Pancreas (tissue), 10 donors: ENCODE measurements at regions not wholly inside any gene's neighbourhood (a gene's known extent, or its start where the extent isn't known, plus 50 kb on each side); places are given as distances from the start of the nearest gene placed in this dataset.

ENCODE experiments used
- ATAC-seq, 4 donors: fragments of 200-7000 bp; cut with Tn5 transposase; one replicate each; pipeline versions ENCODE4 v1.8.0 to v1.9.1; 2020; ENCODE audit warnings: mild to moderate bottlenecking in 4 of 4, moderate library complexity in 4 of 4
- DNase-seq, 6 donors: peaks; one replicate each; pipeline ENCODE4 v3.0.0-alpha.2; 2020
- FAIRE-seq: peaks from 2 replicates; lab custom pipeline; 2012; peaks lifted over from hg19 to GRCh38; lab: Jason Lieb, UNC
- H3K27ac ChIP-seq, 4 donors: fragments of 200-600 bp; sonication (generic); 1 replicate in 3 of 4; 2 replicates in 1 of 4; pipeline versions ENCODE4 v1.5.0 to v1.8.0; 2020
- H3K27me3 ChIP-seq, 4 donors: fragments of 200-600 bp; one replicate each; pipeline ENCODE4 v1.8.0; 2021
- H3K36me3 ChIP-seq, 3 donors: fragments of 200-600 bp; sonication (generic) in 1 of 3; one replicate each; pipeline versions ENCODE4 v1.5.0 to v1.8.0; 2020 to 2021
- H3K4me1 ChIP-seq, 3 donors: fragments of 200-600 bp; one replicate each; pipeline ENCODE4 v1.8.0; 2021
- H3K4me3 ChIP-seq, 4 donors: fragments of 200-600 bp; sonication (generic) in 2 of 4; one replicate each; pipeline versions ENCODE4 v1.5.0 to v1.8.0; 2020 to 2021
- H3K9me3 ChIP-seq, 4 donors: fragments of 200-600 bp; one replicate each; pipeline ENCODE4 v1.8.0; 2021
- WGBS, 2 donors: extraction: QIAGEN DNeasy Blood & Tissue Kit; methylation state at CpG; one replicate each; pipeline ENCODE4 v1.1.7; 2013; 5-methylcytosine and 5-hydroxymethylcytosine counted together
- intact Hi-C, 3 donors: fragments of 100-400 bp; cut with DNase I; formaldehyde crosslinking; loops; one replicate each; pipeline versions ENCODE4 v1.11.1 to v1.14.2; 2022
- TF ChIP-seq, protein P1 (sequence below), 4 donors: fragments of 200-600 bp; sonication (generic) in 3 of 4; IDR thresholded peaks; one replicate each; pipeline versions ENCODE4 v1.5.0 to v1.8.0; 2021; ENCODE audit warnings: antibody characterized with exemption in 4 of 4
- donor health status: healthy with polysubstance abuse.
- donor health status: DM: no; HTN: no; CAD: no; lungs with moderate emphysema.
- donor health status: DM: no; HTN: no; CAD: no.
- donor health status: control.
- donor health status: control.
- donor health status: Bipolar disorder and iron deficiency.
- donor health status: DM: yes; HTN: yes; CAD: no.
- donor health status: DM: no; HTN: no; CAD: no.
- donor health status: DM: no; HTN: no; CAD: no.
- donor health status: DM: yes; HTN: yes; CAD: no.

DNA sequence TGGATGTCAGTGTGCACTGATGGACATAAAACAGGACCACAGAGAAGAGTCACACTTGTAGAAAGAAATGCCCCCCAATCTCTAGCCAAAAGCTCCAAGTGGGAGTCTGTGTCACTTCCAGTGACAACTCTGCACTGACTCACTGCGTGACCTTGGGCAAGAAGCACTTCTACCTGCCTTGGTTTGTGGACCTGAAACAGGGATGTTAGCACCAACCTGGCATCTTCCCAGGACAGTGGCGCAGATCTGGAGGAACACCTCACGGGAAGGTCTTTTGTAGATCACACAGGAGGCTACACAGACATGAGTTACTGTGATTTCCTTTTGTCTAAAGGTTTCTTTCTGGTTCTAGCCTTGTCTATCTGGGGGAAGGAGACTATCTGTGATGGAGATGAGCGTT, 80.5 kb upstream of the DHRSX start:
- Histone ChIP-seq H3K36me3 (no peaks in the 10 kb centered on the region), H3K9me3 (no peaks in the 10 kb centered on the region), H3K4me3 (no peak overlapping the region), H3K4me1 (peaks cover 0 to 3% (median 0%) of the 10 kb centered on the region in 3 donors), H3K27me3 (peaks cover 0 to 10% (median 1%) of the 10 kb centered on the region in 4 donors), H3K27ac (no peak overlapping the region)
- 89 to 90% methylated on average over 4 of the region's 4 CpGs for WGBS, 2 donors
- intact Hi-C loops = no loop called here
- TF ChIP-seq, protein P1, sequence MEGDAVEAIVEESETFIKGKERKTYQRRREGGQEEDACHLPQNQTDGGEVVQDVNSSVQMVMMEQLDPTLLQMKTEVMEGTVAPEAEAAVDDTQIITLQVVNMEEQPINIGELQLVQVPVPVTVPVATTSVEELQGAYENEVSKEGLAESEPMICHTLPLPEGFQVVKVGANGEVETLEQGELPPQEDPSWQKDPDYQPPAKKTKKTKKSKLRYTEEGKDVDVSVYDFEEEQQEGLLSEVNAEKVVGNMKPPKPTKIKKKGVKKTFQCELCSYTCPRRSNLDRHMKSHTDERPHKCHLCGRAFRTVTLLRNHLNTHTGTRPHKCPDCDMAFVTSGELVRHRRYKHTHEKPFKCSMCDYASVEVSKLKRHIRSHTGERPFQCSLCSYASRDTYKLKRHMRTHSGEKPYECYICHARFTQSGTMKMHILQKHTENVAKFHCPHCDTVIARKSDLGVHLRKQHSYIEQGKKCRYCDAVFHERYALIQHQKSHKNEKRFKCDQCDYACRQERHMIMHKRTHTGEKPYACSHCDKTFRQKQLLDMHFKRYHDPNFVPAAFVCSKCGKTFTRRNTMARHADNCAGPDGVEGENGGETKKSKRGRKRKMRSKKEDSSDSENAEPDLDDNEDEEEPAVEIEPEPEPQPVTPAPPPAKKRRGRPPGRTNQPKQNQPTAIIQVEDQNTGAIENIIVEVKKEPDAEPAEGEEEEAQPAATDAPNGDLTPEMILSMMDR (IDR thresholded peaks at IDR 0.05) = no peak
- DNase-seq = no peak
- ATAC-seq = no peak
- no peak for FAIRE-seq

DNA sequence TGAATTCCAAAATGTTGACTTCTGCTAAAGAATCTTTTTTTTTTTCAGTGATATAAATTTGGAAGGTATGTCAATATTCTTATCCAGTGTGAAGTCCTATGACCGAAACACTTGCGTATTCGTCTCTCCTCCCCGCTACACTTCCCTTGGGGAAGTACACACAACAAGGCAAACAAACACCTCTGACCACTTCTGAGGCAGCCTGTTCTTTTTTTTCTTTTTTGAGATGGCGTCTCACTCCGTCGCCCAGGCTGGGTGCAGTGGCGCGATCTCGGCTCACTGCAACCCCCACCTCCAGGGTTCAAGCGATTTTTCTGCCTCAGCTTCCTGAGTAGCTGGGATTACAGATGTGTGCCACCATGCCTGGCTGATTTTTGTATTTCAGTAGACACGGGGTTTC, 78.1 kb upstream of the DHRSX start:
- Histone ChIP-seq H3K4me1 (peaks cover 0 to 3% (median 0%) of the 10 kb centered on the region in 3 donors), H3K36me3 (no peaks in the 10 kb centered on the region), H3K9me3 (no peaks in the 10 kb centered on the region), H3K27me3 (peaks cover 0 to 10% (median 1%) of the 10 kb centered on the region in 4 donors), H3K27ac (no peak overlapping the region), H3K4me3 (no peak overlapping the region)
- intact Hi-C loops = no loop called here
- ATAC-seq = no peak
- DNase-seq = no peak
- TF ChIP-seq, protein P1 (IDR thresholded peaks at IDR 0.05) = no peak
- WGBS, 2 donors = 57 to 61% methylated on average over 12 of the region's 12 CpGs
- no peak for FAIRE-seq

DNA sequence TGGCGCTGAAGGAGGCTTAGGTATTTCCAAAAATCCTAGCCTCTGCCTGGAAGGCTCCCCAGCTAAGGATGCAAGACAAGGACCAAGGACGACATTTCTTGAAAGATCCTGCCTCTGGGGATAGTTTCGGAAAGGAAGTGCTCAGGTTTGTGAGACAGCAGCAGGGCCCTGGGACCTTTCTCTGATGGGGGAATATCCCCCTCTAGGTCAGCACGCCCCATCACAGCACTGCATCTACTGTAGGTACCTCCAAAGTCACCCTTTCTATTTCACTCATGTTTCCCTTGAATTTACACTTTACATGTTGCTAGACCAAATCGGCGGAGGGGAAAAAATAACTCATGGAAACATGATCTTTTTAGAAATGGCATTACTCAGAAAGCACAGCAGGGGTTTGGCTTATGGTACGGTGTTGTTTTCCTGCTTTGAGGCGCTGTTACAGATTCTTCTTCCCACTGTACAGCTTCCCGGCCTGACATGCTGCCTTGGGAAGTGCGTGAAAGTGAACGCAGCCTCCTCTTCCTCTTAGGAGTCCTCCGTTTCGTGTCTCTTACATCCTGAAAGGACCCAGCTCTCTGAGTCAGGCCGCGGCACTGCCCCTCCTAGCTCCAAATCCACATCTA, 77.2 kb upstream of the DHRSX start:
- 87 to 88% methylated on average over 15 of the region's 15 CpGs for WGBS, 2 donors
- Histone ChIP-seq H3K36me3 (no peaks in the 10 kb centered on the region), H3K4me3 (no peak overlapping the region), H3K27ac (no peak overlapping the region), H3K27me3 (peaks cover 0 to 5% (median 1%) of the 10 kb centered on the region in 4 donors), H3K9me3 (no peaks in the 10 kb centered on the region), H3K4me1 (no peaks in the 10 kb centered on the region)
- ATAC-seq = no peak
- TF ChIP-seq, protein P1 (IDR thresholded peaks at IDR 0.05) = no peak
- intact Hi-C loops = no loop called here
- FAIRE-seq = no peak
- no peak for DNase-seq

DNA sequence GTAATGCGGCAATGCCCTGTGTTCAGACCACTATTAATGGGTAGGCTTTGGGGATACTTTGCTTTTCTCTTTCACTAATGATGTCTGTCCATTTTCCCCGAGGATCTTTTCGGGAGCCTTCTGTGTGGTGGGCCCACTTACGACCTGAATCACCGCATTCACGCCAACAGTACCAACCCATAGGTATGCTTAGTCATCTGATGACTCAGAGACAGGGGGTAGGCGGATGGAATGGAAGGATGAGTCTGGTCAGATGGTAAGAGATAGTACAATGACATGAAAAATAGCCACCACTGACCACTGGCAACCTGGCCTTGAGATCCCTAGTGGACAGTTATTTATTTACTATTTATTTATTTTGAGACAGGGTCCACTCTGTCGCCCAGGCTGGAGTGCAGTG, 76.0 kb upstream of the DHRSX start:
- H3K36me3 ChIP-seq = no peaks in the 10 kb centered on the region
- H3K4me3 ChIP-seq = no peak overlapping the region
- TF ChIP-seq, protein P1 (IDR thresholded peaks at IDR 0.05) = no peak
- FAIRE-seq (no peak), DNase-seq (no peak), ATAC-seq (no peak)
- H3K4me1 ChIP-seq = no peaks in the 10 kb centered on the region
- H3K27me3 ChIP-seq = no peaks in the 10 kb centered on the region
- H3K27ac ChIP-seq = no peak overlapping the region
- intact Hi-C loops = no loop called here
- no peaks in the 10 kb centered on the region for H3K9me3 ChIP-seq
- 95% methylated on average over 8 of the region's 8 CpGs for WGBS, 2 donors

DNA sequence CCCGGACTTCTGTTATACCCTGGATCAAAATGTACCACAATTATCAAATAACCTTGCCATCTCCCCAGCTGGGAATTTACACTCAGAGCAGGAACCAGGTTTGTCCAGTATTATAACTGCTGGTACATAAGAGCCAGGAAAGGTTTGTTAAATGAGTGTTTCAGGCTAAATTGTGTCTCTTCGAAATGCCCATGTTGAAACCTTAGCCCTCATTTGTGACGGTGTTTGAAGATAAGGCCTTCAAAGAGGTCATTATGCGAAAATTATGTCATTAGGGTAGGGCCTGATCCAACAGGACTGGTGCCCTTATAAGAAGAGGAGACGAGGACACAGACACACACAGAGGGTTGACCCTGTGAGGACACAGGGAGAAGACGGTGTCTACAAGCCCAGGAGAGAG, 73.5 kb upstream of the DHRSX start:
- H3K36me3 ChIP-seq = no peaks in the 10 kb centered on the region
- H3K4me1 ChIP-seq = no peaks in the 10 kb centered on the region
- no peaks in the 10 kb centered on the region for H3K27me3 ChIP-seq
- TF ChIP-seq, protein P1 (IDR thresholded peaks at IDR 0.05) = no peak
- intact Hi-C loops = no loop called here
- DNase-seq = no peak
- ATAC-seq = no peak
- no peaks in the 10 kb centered on the region for H3K9me3 ChIP-seq
- H3K27ac ChIP-seq = no peak overlapping the region
- H3K4me3 ChIP-seq = no peak overlapping the region
- FAIRE-seq = no peak
- 67 to 87% methylated on average over 6 of the region's 6 CpGs for WGBS, 2 donors
